Gastroesophageal sphincter (tissue), 4 donors: ENCODE measurements at regions not wholly inside any gene's neighbourhood (a gene's known extent, or its start where the extent isn't known, plus 50 kb on each side); places are given as distances from the start of the nearest gene placed in this dataset.

Experiments
- ATAC-seq: fragments of 150-250 bp; one replicate; pipeline ENCODE4 v1.9.1; 2016; ENCODE audit warnings: mild to moderate bottlenecking, moderate library complexity
- H3K27ac ChIP-seq, 4 donors: fragments of 200-600 bp; sonication (generic) in 3 of 4; 1 replicate in 3 of 4; 2 replicates in 1 of 4; pipeline ENCODE4 v1.5.1; 2016 to 2019
- H3K27me3 ChIP-seq: fragments of 200-600 bp; sonication (generic); one replicate; pipeline ENCODE4 v1.5.1; 2019
- H3K36me3 ChIP-seq, 2 donors: fragments of 200-600 bp; sonication (generic); one replicate each; pipeline ENCODE4 v1.5.1; 2019; ENCODE audit warnings: control low read depth in 1 of 2
- H3K4me1 ChIP-seq, 3 donors: fragments of 200-600 bp; sonication (generic); 1 replicate in 2 of 3; 2 replicates in 1 of 3; pipeline ENCODE4 v1.5.1; 2016 to 2019; ENCODE audit warnings: control low read depth in 2 of 3
- H3K4me3 ChIP-seq, 2 donors: fragments of 200-600 bp; sonication (generic); one replicate each; pipeline ENCODE4 v1.5.1; 2019; ENCODE audit warnings: mild to moderate bottlenecking in 1 of 2, moderate library complexity in 1 of 2
- H3K9me3 ChIP-seq, 3 donors: fragments of 200-600 bp; sonication (generic); one replicate each; pipeline ENCODE4 v1.5.1; 2017 to 2019; ENCODE audit warnings: control low read depth in 2 of 3
- EP300 ChIP-seq: sonication (generic); formaldehyde crosslinking; IDR thresholded peaks from one replicate; pipeline ENCODE4 v1.6.1; 2017; ENCODE audit warnings: antibody characterized with exemption, mild to moderate bottlenecking
- POLR2A ChIP-seq, 2 donors: fragments of 450-650 bp; IDR thresholded peaks; one replicate each; pipeline ENCODE4 v1.6.1; 2017; ENCODE audit warnings: antibody characterized with exemption in 2 of 2, mild to moderate bottlenecking in 2 of 2, moderate library complexity in 1 of 2
- POLR2AphosphoS5 ChIP-seq: sonication (generic); formaldehyde crosslinking; IDR thresholded peaks from one replicate; pipeline ENCODE4 v1.6.1; 2017; ENCODE audit warnings: antibody characterized with exemption
- WGBS, 2 donors: methylation state at CpG; one replicate each; pipeline ENCODE4 v1.1.5; 2018; ENCODE audit warnings: low coverage in 1 of 2; 5-methylcytosine and 5-hydroxymethylcytosine counted together
- TF ChIP-seq, protein P1 (sequence below), 4 experiments: fragments of 200-600 bp in 2 of 4; fragments of 450-650 bp in 2 of 4; sonication (generic) in 1 of 4; IDR thresholded peaks; one replicate each; pipeline ENCODE4 v1.5.1; 2017 to 2019; ENCODE audit warnings: antibody characterized with exemption in 4 of 4, mild to moderate bottlenecking in 2 of 4, moderate library complexity in 2 of 4

DNA sequence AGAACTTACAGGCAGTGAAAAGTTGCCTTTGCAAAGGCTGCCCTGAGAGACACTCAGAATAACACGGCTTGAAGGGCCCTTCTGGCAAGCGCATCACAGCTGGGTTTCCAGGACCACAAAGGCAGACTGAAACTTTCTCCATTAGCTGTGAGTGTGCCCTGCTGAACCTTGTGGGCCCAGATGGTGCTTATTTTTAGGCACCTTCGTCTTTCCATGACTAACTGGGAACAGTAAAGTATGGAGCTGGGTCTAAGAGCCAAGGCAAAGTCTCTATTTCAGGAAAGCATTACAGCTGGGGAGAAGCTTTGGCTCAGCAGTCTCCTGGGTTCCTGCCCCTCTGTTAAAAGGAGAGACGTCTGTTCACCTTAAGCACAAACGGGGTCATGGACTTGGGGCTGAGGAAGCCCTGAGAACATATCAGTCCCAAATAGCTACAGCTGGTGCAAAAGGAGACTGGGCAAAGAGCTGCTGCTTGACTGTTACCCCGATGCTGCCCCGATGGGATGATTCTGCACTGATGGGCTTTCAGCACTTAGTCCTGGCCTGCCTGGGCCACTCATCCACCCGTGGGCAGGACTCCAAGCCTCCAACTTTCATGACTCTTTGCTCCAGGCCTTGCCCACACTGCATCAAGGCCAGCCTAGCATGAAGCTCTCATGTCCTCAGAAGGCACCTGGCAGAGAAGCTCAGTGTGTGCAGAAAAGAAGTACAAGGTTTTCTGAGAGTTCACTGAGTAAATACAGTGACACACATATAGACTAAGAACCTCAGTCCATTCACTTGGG, 248.3 kb downstream of the PHLDA1 start:
- no peak for ATAC-seq
- 48 to 87% methylated on average over 2 to 4 of the region's 8 CpGs for WGBS, 2 donors
- no peak for TF ChIP-seq POLR2AphosphoS5
- TF ChIP-seq, protein P1, sequence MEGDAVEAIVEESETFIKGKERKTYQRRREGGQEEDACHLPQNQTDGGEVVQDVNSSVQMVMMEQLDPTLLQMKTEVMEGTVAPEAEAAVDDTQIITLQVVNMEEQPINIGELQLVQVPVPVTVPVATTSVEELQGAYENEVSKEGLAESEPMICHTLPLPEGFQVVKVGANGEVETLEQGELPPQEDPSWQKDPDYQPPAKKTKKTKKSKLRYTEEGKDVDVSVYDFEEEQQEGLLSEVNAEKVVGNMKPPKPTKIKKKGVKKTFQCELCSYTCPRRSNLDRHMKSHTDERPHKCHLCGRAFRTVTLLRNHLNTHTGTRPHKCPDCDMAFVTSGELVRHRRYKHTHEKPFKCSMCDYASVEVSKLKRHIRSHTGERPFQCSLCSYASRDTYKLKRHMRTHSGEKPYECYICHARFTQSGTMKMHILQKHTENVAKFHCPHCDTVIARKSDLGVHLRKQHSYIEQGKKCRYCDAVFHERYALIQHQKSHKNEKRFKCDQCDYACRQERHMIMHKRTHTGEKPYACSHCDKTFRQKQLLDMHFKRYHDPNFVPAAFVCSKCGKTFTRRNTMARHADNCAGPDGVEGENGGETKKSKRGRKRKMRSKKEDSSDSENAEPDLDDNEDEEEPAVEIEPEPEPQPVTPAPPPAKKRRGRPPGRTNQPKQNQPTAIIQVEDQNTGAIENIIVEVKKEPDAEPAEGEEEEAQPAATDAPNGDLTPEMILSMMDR (IDR thresholded peaks at IDR 0.05): no peak
- TF ChIP-seq POLR2A (IDR thresholded peaks at IDR 0.05): no peak
- TF ChIP-seq EP300: no peak
- Histone ChIP-seq H3K27ac (no peak overlapping the region), H3K9me3 (no peaks in the 10 kb centered on the region), H3K4me3 (no peak overlapping the region), H3K27me3 (no peaks in the 10 kb centered on the region), H3K36me3 (no peaks in the 10 kb centered on the region), H3K4me1 (peaks cover 0 to 7% (median 0%) of the 10 kb centered on the region in 3 donors)

DNA sequence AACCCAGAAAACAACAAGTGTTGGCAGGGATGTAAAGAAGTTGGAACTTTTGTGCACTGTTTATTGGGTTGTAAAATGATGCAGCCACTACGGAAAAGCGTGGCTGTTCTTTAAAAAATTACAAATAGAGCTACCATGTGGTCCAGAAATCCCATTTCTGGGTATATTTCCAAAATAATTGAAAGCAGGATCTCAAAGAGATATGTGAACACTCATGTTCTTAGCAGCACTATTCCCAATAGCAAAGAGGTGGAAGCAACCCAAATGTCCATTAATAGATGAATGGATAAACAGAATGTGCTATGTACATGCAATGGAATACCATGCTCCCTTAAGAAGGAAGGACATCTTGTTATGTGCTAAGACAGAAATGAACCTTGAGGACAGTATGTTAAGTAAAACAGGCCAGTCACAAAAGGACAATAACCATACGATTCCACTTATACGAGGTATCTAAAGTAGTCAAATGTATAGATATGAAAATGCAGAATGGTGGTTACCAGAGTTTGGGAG, 249.5 kb downstream of the PHLDA1 start:
- ATAC-seq: no peak

DNA sequence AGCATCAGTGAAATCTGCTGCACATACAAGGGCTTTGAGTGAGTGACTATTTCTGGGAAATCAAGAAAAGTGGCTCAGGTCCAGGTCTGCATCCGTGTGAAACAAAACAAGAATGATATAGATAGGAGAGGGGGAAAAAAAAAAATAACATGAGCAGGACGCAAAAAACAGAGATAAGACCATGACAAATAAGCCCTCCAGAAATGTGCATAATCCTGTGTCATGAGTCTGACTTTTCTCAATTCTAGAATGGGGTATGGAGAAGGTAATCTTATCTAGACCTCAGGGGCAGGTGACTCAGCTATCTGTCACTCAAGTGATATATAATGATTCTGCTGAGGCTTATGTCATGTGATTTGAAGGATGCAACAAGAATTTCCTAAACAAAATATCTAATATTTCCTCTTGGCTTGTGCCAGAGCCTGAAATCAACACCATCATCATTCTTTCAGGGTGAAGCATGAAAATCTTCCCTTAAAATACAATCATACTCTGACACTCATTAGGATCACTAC, 250.0 kb downstream of the PHLDA1 start:
- ATAC-seq: no peak
- H3K27ac ChIP-seq: no peak overlapping the region
- H3K4me3 ChIP-seq: no peak overlapping the region
- WGBS, 2 donors: 23 to 25% methylated on average over 1 to 2 of the region's 2 CpGs
- no peaks in the 10 kb centered on the region for H3K27me3 ChIP-seq
- H3K9me3 ChIP-seq: no peaks in the 10 kb centered on the region
- H3K36me3 ChIP-seq: no peaks in the 10 kb centered on the region
- H3K4me1 ChIP-seq: peaks cover 0 to 7% (median 0%) of the 10 kb centered on the region in 3 donors
- no peak for TF ChIP-seq EP300
- no peak for TF ChIP-seq POLR2AphosphoS5

More for the DNA sequence above, 249.5 kb downstream of the PHLDA1 start:
- Histone ChIP-seq H3K36me3 (no peaks in the 10 kb centered on the region), H3K27ac (no peak overlapping the region), H3K9me3 (no peaks in the 10 kb centered on the region), H3K4me1 (peaks cover 0 to 7% (median 0%) of the 10 kb centered on the region in 3 donors), H3K4me3 (no peak overlapping the region), H3K27me3 (no peaks in the 10 kb centered on the region)
- 66 to 71% methylated on average over 4 of the region's 4 CpGs for WGBS, 2 donors
- TF ChIP-seq POLR2A (IDR thresholded peaks at IDR 0.05) (no peak), EP300 (no peak), POLR2AphosphoS5 (no peak)
- TF ChIP-seq, protein P1 (IDR thresholded peaks at IDR 0.05): no peak

DNA sequence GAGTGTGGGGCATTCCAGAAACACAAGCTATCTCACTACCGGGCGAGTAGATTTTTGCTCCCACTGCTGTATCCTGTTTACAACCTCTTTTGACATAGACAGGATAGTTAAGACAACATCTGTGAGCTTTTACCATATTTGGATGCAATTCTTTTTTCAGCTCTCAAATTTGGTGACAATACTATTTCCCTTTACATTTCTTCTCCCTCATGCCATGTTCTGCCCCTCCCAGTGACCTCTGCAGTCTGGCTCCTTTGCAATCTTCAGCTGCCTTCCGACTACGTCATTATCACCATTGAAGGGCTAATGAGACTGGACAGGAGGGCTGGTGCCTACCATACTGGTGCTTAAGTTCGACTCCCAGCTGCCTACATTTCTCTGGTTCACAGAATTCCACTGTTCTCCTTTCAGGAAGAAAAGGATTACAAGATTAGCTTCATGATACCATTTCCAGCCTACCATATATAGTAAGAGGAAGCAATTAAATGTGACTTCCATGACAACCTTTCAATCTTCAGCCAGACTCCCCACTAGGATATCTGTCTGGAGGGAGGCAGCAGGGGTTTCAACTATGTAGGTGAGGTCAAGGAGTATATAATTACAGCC, 251.6 kb downstream of the PHLDA1 start:
- TF ChIP-seq, protein P1 (IDR thresholded peaks at IDR 0.05): no peak
- TF ChIP-seq EP300 (no peak), POLR2AphosphoS5 (no peak), POLR2A (IDR thresholded peaks at IDR 0.05) (no peak)
- H3K36me3 ChIP-seq: no peaks in the 10 kb centered on the region
- peaks cover 0 to 7% (median 0%) of the 10 kb centered on the region in 3 donors for H3K4me1 ChIP-seq
- no peaks in the 10 kb centered on the region for H3K9me3 ChIP-seq
- no peaks in the 10 kb centered on the region for H3K27me3 ChIP-seq
- no peak overlapping the region for H3K27ac ChIP-seq
- H3K4me3 ChIP-seq: no peak overlapping the region
- ATAC-seq: no peak
- 66 to 86% methylated on average over 2 to 5 of the region's 5 CpGs for WGBS, 2 donors

DNA sequence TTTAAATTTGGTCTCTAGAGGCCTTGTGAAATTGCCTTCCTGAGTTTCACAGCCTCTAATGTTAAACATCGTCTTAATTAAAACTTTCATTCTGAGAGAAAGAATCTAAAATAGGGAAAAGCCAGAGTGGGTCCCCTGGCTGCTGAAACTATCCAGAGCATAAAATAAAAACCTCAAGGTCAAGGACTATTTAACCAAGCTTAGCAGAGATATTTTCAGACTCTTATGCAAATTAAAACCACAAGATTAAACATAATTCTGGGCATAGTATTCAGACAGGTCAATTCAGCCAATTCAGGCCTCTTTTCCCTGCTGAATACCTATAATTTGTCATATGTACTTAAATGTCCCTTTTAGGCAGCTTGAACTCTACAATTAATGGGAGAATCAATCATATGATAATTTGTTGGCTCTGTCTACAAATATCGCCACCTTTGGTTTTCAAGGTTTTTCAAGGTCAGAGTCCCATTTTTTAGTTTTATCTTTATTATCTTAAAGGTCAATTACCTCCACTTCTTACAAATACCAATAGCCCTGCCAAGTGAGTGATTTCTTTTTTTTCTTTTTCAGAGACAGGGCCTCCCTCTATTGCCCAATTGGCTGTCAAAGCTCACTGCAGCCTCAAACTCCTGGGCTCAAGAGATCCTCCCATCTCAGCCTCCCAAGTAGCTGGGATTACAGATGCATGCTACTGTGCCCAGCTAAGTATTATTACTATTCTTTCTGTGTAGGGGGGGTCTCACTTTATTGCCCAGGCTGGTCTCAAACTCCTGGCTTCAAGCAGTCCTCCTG, 257.1 kb downstream of the PHLDA1 start:
- no peak overlapping the region for H3K4me3 ChIP-seq
- WGBS, 2 donors: 54 to 60% methylated on average over 2 of the region's 2 CpGs
- no peaks in the 10 kb centered on the region for H3K9me3 ChIP-seq
- TF ChIP-seq POLR2AphosphoS5: no peak
- no peak for TF ChIP-seq EP300
- TF ChIP-seq POLR2A (IDR thresholded peaks at IDR 0.05): no peak
- TF ChIP-seq, protein P1 (IDR thresholded peaks at IDR 0.05): no peak
- no peaks in the 10 kb centered on the region for H3K4me1 ChIP-seq
- no peak for ATAC-seq
- H3K36me3 ChIP-seq: no peaks in the 10 kb centered on the region
- H3K27ac ChIP-seq: no peak overlapping the region
- H3K27me3 ChIP-seq: no peaks in the 10 kb centered on the region
